Right cardiac atrium (tissue), 5 donors: ENCODE measurements at regions not wholly inside any gene's neighbourhood (a gene's known extent, or its start where the extent isn't known, plus 50 kb on each side); places are given as distances from the start of the nearest gene placed in this dataset.

Source experiments
- ATAC-seq, 2 donors: fragments of 200-7000 bp; cut with Tn5 transposase; one replicate each; pipeline versions ENCODE4 v1.8.0 to v1.9.1; 2020; ENCODE audit warnings: moderate library complexity in 2 of 2, mild to moderate bottlenecking in 1 of 2
- DNase-seq, 3 donors: peaks; one replicate each; pipeline ENCODE4 v3.0.0-alpha.2; 2020
- H3K27ac ChIP-seq: one replicate; pipeline ENCODE4 v1.5.1; 2013; ENCODE audit warnings: mild to moderate bottlenecking, low read length, control low read depth, moderate library complexity
- H3K27me3 ChIP-seq: one replicate; pipeline ENCODE4 v1.6.1; 2013; ENCODE audit not compliant: control insufficient read depth, insufficient read depth
- H3K4me1 ChIP-seq: one replicate; pipeline ENCODE4 v1.6.1; 2013; ENCODE audit warnings: low read length; ENCODE audit not compliant: control insufficient read depth, insufficient read depth
- H3K4me3 ChIP-seq: one replicate; pipeline ENCODE4 v1.5.1; 2013; ENCODE audit warnings: low read length, control low read depth
- H3K9me3 ChIP-seq: one replicate; pipeline ENCODE4 v1.6.1; 2013; ENCODE audit warnings: low read length; ENCODE audit not compliant: control insufficient read depth
- WGBS: extraction: QIAGEN DNeasy Blood & Tissue Kit; methylation state at CpG from one replicate; pipeline ENCODE4 v1.1.7; 2013; 5-methylcytosine and 5-hydroxymethylcytosine counted together
- intact Hi-C, 4 donors: fragments of 100-400 bp; cut with DNase I; formaldehyde crosslinking; loops; one replicate each; pipeline versions ENCODE4 v1.11.0 to v1.14.0; 2022 to 2023
- donor health status: healthy with polysubstance abuse.
- donor health status: DM: no; HTN: yes; CAD: no.
- donor health status: DM: no; HTN: no; CAD: no.
- donor health status: DM: no; HTN: yes; CAD: no; lungs with severe emphysema.
- donor health status: DM: yes; HTN: yes; CAD: no.

DNA sequence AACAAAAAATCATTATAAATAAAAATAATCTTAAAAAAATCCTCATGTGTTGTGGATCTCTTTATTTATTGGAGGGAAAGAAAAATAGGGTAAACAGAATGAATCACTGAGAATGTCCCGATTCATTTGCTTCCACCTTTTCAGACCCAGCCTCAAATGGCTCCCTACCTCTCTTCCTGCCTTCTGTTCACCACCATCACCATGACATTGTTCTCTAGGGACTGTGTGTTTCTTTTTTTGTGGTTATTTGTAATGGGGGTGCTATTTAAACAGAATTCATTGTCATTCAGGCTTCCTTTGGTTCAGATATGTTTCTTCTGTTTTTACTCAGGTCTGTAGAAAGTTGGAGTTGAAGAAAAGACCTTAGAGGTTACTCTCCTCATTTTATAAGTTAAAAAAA lies 198.2 kb downstream of the KIF4B start:
- Histone ChIP-seq H3K9me3 (no peaks in the 10 kb centered on the region), H3K4me3 (no peak overlapping the region), H3K27me3 (no peaks in the 10 kb centered on the region), H3K4me1 (no peaks in the 10 kb centered on the region), H3K27ac (no peak overlapping the region)
- no peak for ATAC-seq
- WGBS, result 88% methylated on average over 1 of the region's 1 CpG
- intact Hi-C loops, result no loop called here
- DNase-seq, result no peak

DNA sequence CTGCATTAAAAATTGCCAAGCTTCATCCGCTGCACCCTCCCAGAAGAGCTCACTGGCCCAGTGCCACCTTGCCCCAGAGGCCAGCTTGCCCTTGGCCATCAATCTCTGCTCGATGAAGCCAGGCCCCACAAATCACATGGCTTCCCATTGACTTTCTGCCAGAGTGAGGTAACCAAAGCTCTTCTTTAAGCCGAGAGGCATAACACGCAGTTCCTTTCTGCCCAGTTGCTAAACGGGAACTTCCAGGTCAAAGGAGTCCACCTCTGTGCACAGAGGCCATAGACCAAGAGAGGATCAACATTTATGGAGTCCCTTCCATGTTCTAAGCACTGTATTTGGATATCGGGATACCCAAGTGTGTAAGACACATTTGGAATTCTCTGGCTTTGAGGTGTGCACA lies 208.8 kb downstream of the KIF4B start:
- ATAC-seq (no peak), DNase-seq (no peak)
- Histone ChIP-seq H3K9me3 (no peaks in the 10 kb centered on the region), H3K27me3 (no peaks in the 10 kb centered on the region), H3K4me1 (no peaks in the 10 kb centered on the region), H3K4me3 (no peak overlapping the region), H3K27ac (no peak overlapping the region)
- 70% methylated on average over 6 of the region's 6 CpGs for WGBS
- intact Hi-C loops, result no loop called here

GRCh38 chr5:155229135-155229534 lies 215.6 kb downstream of the KIF4B start:
- no peaks in the 10 kb centered on the region for H3K27me3 ChIP-seq
- no peak overlapping the region for H3K4me3 ChIP-seq
- no peak for DNase-seq
- intact Hi-C loops, result no loop called here
- ATAC-seq, result no peak
- H3K4me1 ChIP-seq, result no peaks in the 10 kb centered on the region
- H3K9me3 ChIP-seq, result no peaks in the 10 kb centered on the region
- H3K27ac ChIP-seq, result no peak overlapping the region
- 84% methylated on average over 5 of the region's 5 CpGs for WGBS

DNA sequence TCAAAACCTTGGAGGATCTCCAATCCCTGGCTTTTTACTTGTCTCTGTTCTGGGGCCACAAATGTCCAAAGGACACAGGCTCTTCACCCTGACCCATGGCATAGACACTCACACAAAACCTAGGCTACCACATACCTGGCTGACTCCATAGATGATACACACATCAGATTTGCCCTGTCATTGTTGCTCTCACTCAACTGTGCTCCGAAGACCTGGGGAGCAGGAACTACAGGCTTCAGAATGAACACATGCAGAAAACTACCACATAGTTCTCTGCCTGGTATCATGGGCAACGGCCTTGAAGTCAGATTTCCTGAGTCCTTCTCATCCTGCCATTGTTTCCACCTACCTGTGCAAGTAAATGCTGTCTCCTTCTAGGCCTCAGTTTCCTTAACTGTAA lies 226.2 kb downstream of the KIF4B start:
- Histone ChIP-seq H3K4me3 (no peak overlapping the region), H3K4me1 (no peaks in the 10 kb centered on the region), H3K9me3 (no peaks in the 10 kb centered on the region), H3K27ac (no peak overlapping the region), H3K27me3 (no peaks in the 10 kb centered on the region)
- intact Hi-C loops, result no loop called here
- WGBS, result 76% methylated on average over 2 of the region's 2 CpGs
- no peak for DNase-seq
- ATAC-seq, result no peak

- Histone ChIP-seq H3K4me3 (no peak overlapping the region), H3K9me3 (no peaks in the 10 kb centered on the region), H3K27ac (no peak overlapping the region), H3K4me1 (no peaks in the 10 kb centered on the region), H3K27me3 (no peaks in the 10 kb centered on the region)
- ATAC-seq (no peak), DNase-seq (no peak)
- WGBS, result 68% methylated on average over 5 of the region's 5 CpGs
- intact Hi-C loops, result no loop called here
Observed at GRCh38 chr5:155250596-155250995, 237.0 kb downstream of the KIF4B start.

DNA sequence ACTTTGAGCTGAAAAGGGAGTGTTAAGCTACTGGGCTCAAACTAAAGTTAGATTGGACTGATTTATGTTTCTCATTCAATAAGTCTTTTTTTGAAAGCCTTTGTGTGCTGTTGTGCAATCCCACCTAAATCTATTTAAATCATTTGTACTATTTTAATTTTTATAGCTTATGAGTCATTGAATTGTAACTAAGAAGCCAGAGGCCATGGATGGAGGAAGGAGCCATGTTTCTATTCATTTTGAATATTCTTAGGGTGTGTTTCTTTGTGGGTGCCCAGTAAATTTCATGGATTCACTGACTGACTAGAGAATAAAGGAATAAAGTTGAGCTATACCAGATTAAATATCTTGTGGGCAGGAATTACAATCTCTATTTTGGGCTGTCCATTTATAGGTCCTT lies 238.5 kb downstream of the KIF4B start:
- Histone ChIP-seq H3K4me1 (no peaks in the 10 kb centered on the region), H3K27ac (no peak overlapping the region), H3K4me3 (no peak overlapping the region), H3K27me3 (no peaks in the 10 kb centered on the region), H3K9me3 (no peaks in the 10 kb centered on the region)
- intact Hi-C loops, result no loop called here
- no peak for DNase-seq
- ATAC-seq, result no peak

DNA sequence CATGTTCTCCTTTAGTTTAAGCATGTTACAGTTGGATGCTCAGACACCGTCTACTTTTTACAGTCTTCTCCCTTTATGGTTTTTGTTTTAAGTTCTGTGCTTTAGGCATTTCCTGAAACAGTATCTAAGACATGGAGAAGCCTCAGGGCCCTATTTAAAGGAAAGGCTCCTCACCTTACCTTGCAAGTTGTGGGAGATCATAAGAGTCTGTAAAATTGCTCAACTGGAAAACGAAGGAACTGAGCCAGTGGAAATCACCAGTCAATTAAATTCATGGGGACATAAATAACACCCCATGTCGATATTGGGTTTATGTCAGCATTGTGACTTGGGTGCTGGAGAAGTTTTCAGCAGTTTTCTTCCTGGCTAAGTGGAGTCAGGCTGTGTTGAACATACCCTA lies 239.2 kb downstream of the KIF4B start:
- Histone ChIP-seq H3K27ac (no peak overlapping the region), H3K27me3 (no peaks in the 10 kb centered on the region), H3K9me3 (no peaks in the 10 kb centered on the region), H3K4me3 (no peak overlapping the region), H3K4me1 (no peaks in the 10 kb centered on the region)
- no peak for DNase-seq
- WGBS, result 84% methylated on average over 3 of the region's 3 CpGs
- intact Hi-C loops, result no loop called here
- ATAC-seq, result no peak

- Histone ChIP-seq H3K27ac (no peak overlapping the region), H3K9me3 (no peaks in the 10 kb centered on the region), H3K4me1 (no peaks in the 10 kb centered on the region), H3K4me3 (no peak overlapping the region), H3K27me3 (no peaks in the 10 kb centered on the region)
- 51% methylated on average over 2 of the region's 2 CpGs for WGBS
- ATAC-seq (no peak), DNase-seq (no peak)
- intact Hi-C loops, result no loop called here
Observed at GRCh38 chr5:155254399-155254798, 240.8 kb downstream of the KIF4B start.

DNA sequence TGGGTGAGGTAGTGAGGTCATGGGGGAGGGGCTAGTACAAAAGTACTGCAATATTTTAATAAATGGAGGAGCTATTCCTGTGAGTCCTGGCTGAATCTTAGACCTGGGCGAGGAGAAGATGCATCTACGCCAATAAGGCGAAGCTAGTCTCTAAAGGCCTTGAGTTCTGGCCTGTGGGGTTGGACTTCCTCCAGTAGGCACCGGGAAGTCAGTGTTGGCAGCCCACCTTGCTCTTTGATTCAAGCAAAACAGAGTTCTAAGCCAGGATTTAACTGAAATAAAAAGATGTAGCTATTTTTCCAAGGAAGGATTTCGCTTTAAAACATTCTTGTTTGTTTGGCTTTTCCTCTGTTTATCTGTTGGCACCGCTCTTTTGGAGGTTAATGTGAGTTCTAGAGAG lies 244.6 kb downstream of the KIF4B start:
- Histone ChIP-seq H3K4me3 (no peak overlapping the region), H3K4me1 (no peaks in the 10 kb centered on the region), H3K9me3 (no peaks in the 10 kb centered on the region), H3K27ac (no peak overlapping the region), H3K27me3 (no peaks in the 10 kb centered on the region)
- WGBS, result 64% methylated on average over 6 of the region's 6 CpGs
- peak; percentile 27 to 79 (median 64) for DNase-seq
- ATAC-seq, result peak; percentile 65 to 69
- intact Hi-C loops, result no loop called here

GRCh38 chr5:155259648-155260047 lies 246.1 kb downstream of the KIF4B start:
- Histone ChIP-seq H3K4me1 (no peaks in the 10 kb centered on the region), H3K4me3 (no peak overlapping the region), H3K9me3 (no peaks in the 10 kb centered on the region), H3K27ac (no peak overlapping the region), H3K27me3 (no peaks in the 10 kb centered on the region)
- no peak for ATAC-seq
- WGBS, result 81% methylated on average over 5 of the region's 5 CpGs
- intact Hi-C loops, result loop anchor here in 1 of 4 donors (10.0 kb wide), 1 partner anchor 325 kb away; no protein-coding TSS in a partner anchor
- no peak for DNase-seq

- Histone ChIP-seq H3K9me3 (no peaks in the 10 kb centered on the region), H3K27ac (no peak overlapping the region), H3K4me1 (no peaks in the 10 kb centered on the region), H3K4me3 (no peak overlapping the region), H3K27me3 (no peaks in the 10 kb centered on the region)
- ATAC-seq (no peak), DNase-seq (no peak)
- intact Hi-C loops, result loop anchor here in 1 of 4 donors (10.0 kb wide), 1 partner anchor 324 kb away; no protein-coding TSS in a partner anchor
- WGBS, result 51% methylated on average over 3 of the region's 3 CpGs
Observed at GRCh38 chr5:155260798-155261197, 247.2 kb downstream of the KIF4B start.

DNA sequence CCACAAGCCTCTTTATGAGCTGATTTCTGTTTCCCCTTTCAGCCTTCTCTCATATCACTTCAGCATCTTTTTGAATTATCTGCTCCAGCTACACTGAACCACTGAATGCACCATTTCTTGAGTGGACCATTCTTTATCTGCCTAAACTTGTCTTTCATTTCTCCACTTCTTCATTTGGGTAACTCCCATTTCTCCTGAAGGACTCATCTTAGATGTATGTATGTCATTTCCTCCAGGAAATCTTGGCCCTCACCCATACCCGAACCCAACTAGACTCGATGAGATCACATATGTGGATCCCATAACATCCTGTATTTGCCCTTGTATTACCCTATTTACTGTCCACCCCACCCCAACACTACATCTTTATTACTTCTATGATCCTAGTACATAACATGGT lies 249.8 kb downstream of the KIF4B start:
- DNase-seq (no peak), ATAC-seq (no peak)
- Histone ChIP-seq H3K9me3 (no peaks in the 10 kb centered on the region), H3K27me3 (no peaks in the 10 kb centered on the region), H3K4me3 (no peak overlapping the region), H3K4me1 (no peaks in the 10 kb centered on the region), H3K27ac (no peak overlapping the region)
- WGBS, result 76% methylated on average over 2 of the region's 2 CpGs
- intact Hi-C loops, result loop anchor here in 1 of 4 donors (10.0 kb wide), 1 partner anchor 321 kb away; no protein-coding TSS in a partner anchor
